RWPE2 (cell line): ENCODE measurements at regions not wholly inside any gene's neighbourhood (a gene's known extent, or its start where the extent isn't known, plus 50 kb on each side); places are given as distances from the start of the nearest gene placed in this dataset.
"Not testable (repeated sequence)": the region's sequence is repeated elsewhere in the genome, so short reads cannot be mapped to it uniquely, and the experiment has no call there.

ENCODE experiments used
- ATAC-seq: fragments of 200-7000 bp; cut with Tn5 transposase; 3 replicates; pipeline ENCODE4 v1.9.1; 2021; ENCODE audit warnings: low read depth
- DNase-seq: peaks from one replicate; pipeline ENCODE4 v3.0.0-alpha.2; 2020; ENCODE audit warnings: low spot score
- H3K27ac ChIP-seq: fragments of 450-650 bp; 2 replicates; pipeline ENCODE4 v1.5.1; 2017; ENCODE audit warnings: mild to moderate bottlenecking; ENCODE audit not compliant: poor library complexity, severe bottlenecking
- H3K27me3 ChIP-seq: fragments of 250-450 bp; sonication (Bioruptor Pico); 2 replicates; pipeline ENCODE4 v1.5.1; 2021; ENCODE audit warnings: mild to moderate bottlenecking, moderate library complexity; ENCODE audit not compliant: insufficient read depth, poor library complexity, severe bottlenecking
- H3K36me3 ChIP-seq: fragments of 250-450 bp; sonication (Bioruptor Pico); 2 replicates; pipeline ENCODE4 v1.5.1; 2020; ENCODE audit warnings: low read depth, mild to moderate bottlenecking, moderate library complexity
- H3K4me1 ChIP-seq: fragments of 250-450 bp; sonication (Bioruptor Pico); 2 replicates; pipeline ENCODE4 v1.5.1; 2021; ENCODE audit warnings: mild to moderate bottlenecking, moderate library complexity; ENCODE audit not compliant: insufficient read depth, poor library complexity, severe bottlenecking
- H3K4me3 ChIP-seq: fragments of 250-450 bp; sonication (Bioruptor Pico); 2 replicates; pipeline ENCODE4 v1.5.1; 2021; ENCODE audit warnings: mild to moderate bottlenecking, moderate library complexity; ENCODE audit not compliant: severe bottlenecking
- H3K9me3 ChIP-seq: fragments of 250-450 bp; sonication (Bioruptor Pico); 2 replicates; pipeline ENCODE4 v1.5.1; 2021; ENCODE audit warnings: mild to moderate bottlenecking, moderate library complexity; ENCODE audit not compliant: severe bottlenecking
- CTCF ChIP-seq: fragments of 450-650 bp; IDR thresholded peaks from one replicate; pipeline ENCODE4 v1.5.1; 2017; ENCODE audit warnings: mild to moderate bottlenecking, moderate library complexity; ENCODE audit not compliant: poor library complexity, severe bottlenecking

GRCh38 chr10:130974166-130974565, 337.4 kb downstream of the TCERG1L start:
- Histone ChIP-seq H3K27me3 (no peaks in the 10 kb centered on the region), H3K9me3 (no peaks in the 10 kb centered on the region), H3K36me3 (no peaks in the 10 kb centered on the region), H3K4me3 (no peak overlapping the region), H3K27ac (no peak overlapping the region), H3K4me1 (peaks cover 3% of the 10 kb centered on the region)
- no peak for TF ChIP-seq CTCF
- no peak for DNase-seq
- no peak for ATAC-seq

- not testable (repeated sequence) for H3K9me3 ChIP-seq, H3K4me1 ChIP-seq, ATAC-seq, DNase-seq, H3K36me3 ChIP-seq, H3K27me3 ChIP-seq, H3K4me3 ChIP-seq, H3K27ac ChIP-seq
Measured at GRCh38 chr10:130975351-130975750, 336.2 kb downstream of the TCERG1L start.

- no peaks in the 10 kb centered on the region for H3K27me3 ChIP-seq
- TF ChIP-seq CTCF = no peak
- no peak for ATAC-seq
- H3K27ac ChIP-seq = no peak overlapping the region
- no peaks in the 10 kb centered on the region for H3K36me3 ChIP-seq
- no peak overlapping the region for H3K4me3 ChIP-seq
- no peak for DNase-seq
- H3K4me1 ChIP-seq = no peaks in the 10 kb centered on the region
- H3K9me3 ChIP-seq = no peaks in the 10 kb centered on the region
Measured at GRCh38 chr10:130982802-130983201, 328.7 kb downstream of the TCERG1L start.

GRCh38 chr10:130983749-130984148, 327.8 kb downstream of the TCERG1L start:
- TF ChIP-seq CTCF = no peak
- Histone ChIP-seq H3K27me3 (no peaks in the 10 kb centered on the region), H3K36me3 (no peaks in the 10 kb centered on the region), H3K4me3 (no peak overlapping the region), H3K9me3 (no peaks in the 10 kb centered on the region), H3K27ac (no peak overlapping the region), H3K4me1 (no peaks in the 10 kb centered on the region)
- ATAC-seq = no peak
- DNase-seq = no peak

GRCh38 chr10:130984686-130985085, 326.8 kb downstream of the TCERG1L start:
- Histone ChIP-seq H3K27me3 (no peaks in the 10 kb centered on the region), H3K36me3 (no peaks in the 10 kb centered on the region), H3K4me1 (no peaks in the 10 kb centered on the region), H3K9me3 (no peaks in the 10 kb centered on the region), H3K4me3 (no peak overlapping the region), H3K27ac (no peak overlapping the region)
- TF ChIP-seq CTCF = no peak
- ATAC-seq (no peak), DNase-seq (no peak)
